ENCODE measurements at regions not wholly inside any gene's neighbourhood (a gene's known extent, or its start where the extent isn't known, plus 50 kb on each side); places are given as distances from the start of the nearest gene placed in this dataset.

DNA sequence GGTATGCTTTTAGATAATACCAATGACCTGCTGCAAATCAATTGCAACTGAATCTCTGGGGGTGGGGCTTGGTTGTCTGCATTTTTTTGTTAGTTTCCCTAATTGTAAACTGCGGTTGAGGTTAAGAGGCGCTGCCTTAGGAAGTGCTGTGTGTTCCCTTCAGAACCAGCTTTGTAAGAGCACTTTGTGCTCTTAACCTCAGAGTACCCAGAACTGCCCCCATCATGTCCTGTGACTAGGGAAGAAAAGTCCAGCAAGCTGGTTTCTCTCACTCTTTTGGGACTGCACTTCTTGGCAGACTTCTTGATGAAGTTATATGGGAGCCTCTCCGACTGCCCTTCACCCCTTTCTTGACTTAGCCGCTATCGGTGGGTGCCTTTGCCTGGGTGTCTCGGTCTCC lies 245.5 kb upstream of the CXCR4 start:
- Mint-ChIP-seq H3K4me3 (no peak overlapping the region), H3K4me1 (peaks cover 6 to 11% (median 10%) of the 10 kb centered on the region in 3 donors), H3K9me3 (peaks cover 0 to 6% (median 2%) of the 10 kb centered on the region in 7 donors), H3K27me3 (no peaks in the 10 kb centered on the region), H3K27ac (no peak overlapping the region), H3K36me3 (peaks cover 0 to 8% of the 10 kb centered on the region in 2 donors)
- DNase-seq, result no peak
- no peak for ATAC-seq (ENCODE audit: low read depth in 2 of 2)

- no peaks in the 10 kb centered on the region for H3K27me3 Mint-ChIP-seq
- H3K4me1 Mint-ChIP-seq, result peaks cover 6 to 14% (median 10%) of the 10 kb centered on the region in 3 donors
- peak overlapping the region in 1 of 6 donors; percentile 37 for H3K27ac Mint-ChIP-seq
- no peak overlapping the region for H3K4me3 Mint-ChIP-seq
- peaks cover 0 to 6% of the 10 kb centered on the region in 2 donors for H3K36me3 Mint-ChIP-seq
- peaks cover 0 to 5% (median 2%) of the 10 kb centered on the region in 7 donors for H3K9me3 Mint-ChIP-seq
- DNase-seq (no peak), ATAC-seq (ENCODE audit: low read depth in 2 of 2) (no peak)
Measured at GRCh38 chr2:136362676-136363390, 244.9 kb upstream of the CXCR4 start.

DNA sequence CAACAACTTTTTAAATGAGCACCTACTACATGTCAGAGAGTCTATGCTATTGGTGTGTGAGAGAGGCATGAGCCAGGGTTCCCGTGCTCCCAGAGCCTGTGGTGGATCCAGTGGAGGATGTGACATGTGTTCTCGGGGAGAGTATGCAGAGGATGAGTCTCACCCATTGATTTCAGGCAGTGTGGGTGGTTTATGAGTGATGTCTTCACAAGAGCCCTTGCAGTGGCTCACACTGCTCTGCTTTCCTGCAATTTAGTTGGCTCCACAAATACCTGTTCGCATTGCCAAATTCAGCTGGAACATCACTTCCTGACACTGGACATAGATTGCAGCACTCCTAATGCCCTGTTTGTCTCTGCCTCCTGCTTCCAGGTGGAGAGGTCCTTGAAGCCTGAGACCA lies 243.6 kb upstream of the CXCR4 start:
- peaks cover 6 to 14% (median 10%) of the 10 kb centered on the region in 3 donors for H3K4me1 Mint-ChIP-seq
- H3K9me3 Mint-ChIP-seq, result no peaks in the 10 kb centered on the region
- H3K4me3 Mint-ChIP-seq, result peak overlapping the region in 1 of 8 donors; percentile 7
- no peaks in the 10 kb centered on the region for H3K27me3 Mint-ChIP-seq
- ATAC-seq (ENCODE audit: low read depth in 2 of 2), result no peak
- no peaks in the 10 kb centered on the region for H3K36me3 Mint-ChIP-seq
- DNase-seq, result no peak
- peak overlapping the region in 2 of 6 donors; percentile 28 to 52 for H3K27ac Mint-ChIP-seq

DNA sequence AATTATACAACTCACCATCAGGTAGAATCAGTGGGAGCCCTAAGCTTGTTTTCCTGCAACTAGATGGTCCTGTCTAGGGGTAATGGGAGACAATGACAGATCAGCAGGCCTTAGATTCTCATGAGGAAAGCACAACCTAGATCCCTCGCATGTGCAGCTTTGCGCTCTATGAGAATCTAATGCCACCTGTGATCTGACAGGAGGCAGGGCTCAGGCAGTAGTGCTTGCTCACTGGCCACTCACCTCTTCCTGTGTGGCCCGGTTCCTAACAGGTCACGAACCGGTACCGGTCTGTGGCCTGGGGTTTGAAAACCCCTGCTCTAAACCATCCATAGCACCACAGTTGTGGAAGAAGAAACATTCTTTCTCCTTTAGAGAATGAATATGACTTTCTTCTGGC lies 242.8 kb upstream of the CXCR4 start:
- H3K4me3 Mint-ChIP-seq, result no peak overlapping the region
- H3K4me1 Mint-ChIP-seq, result peaks cover 6 to 15% (median 14%) of the 10 kb centered on the region in 3 donors
- H3K36me3 Mint-ChIP-seq, result no peaks in the 10 kb centered on the region
- DNase-seq (no peak), ATAC-seq (ENCODE audit: low read depth in 2 of 2) (no peak)
- H3K27me3 Mint-ChIP-seq, result no peaks in the 10 kb centered on the region
- H3K27ac Mint-ChIP-seq, result peak overlapping the region in 3 of 6 donors; percentile 49 to 59 (median 52)
- H3K9me3 Mint-ChIP-seq, result peaks cover 0 to 1% (median 0%) of the 10 kb centered on the region in 7 donors

DNA sequence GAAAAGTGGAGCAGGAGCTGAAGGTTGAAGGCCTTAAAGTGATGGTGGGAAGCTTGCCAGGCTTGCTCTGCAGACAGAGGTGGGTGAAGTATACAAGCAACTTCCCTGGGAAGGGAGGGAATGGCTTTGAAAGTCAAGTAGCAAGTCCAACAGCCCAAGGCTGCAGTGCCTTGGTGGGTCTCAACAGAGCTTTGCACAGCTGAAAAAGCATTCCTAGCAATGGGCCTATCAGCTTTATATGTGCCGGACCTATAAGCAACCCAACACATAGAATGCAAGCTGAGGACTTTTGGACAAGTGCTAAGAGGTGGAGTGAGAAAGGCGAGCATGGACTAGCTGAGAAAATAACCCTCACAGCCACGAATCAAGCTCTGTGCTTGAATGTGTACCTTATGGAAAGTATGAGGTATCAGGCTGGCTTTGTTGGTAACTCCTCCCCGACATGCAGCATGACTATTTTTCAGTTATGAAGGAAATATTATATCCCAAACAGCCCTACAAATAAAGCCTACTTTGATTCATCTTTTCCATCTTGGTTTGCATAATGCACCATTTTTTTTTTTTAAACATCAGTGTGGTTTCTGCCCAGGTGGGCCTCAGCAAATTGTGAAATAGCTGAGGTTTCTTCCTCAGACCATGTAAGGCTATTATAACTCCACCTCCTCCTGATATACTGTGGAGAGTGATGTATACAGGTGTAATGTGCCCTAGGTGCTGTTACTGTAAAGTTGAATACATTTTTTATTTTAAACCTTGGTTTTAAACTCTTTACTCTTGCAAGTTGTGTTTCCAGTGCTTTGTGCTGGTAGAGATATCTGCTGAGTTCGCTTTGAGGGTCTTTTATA lies 241.4 kb upstream of the CXCR4 start:
- ATAC-seq (ENCODE audit: low read depth in 2 of 2), result no peak
- Mint-ChIP-seq H3K36me3 (no peaks in the 10 kb centered on the region), H3K9me3 (peaks cover 0 to 1% (median 0%) of the 10 kb centered on the region in 7 donors), H3K4me3 (no peak overlapping the region), H3K27me3 (no peaks in the 10 kb centered on the region), H3K4me1 (peaks cover 6 to 15% (median 14%) of the 10 kb centered on the region in 3 donors), H3K27ac (peak overlapping the region in 1 of 6 donors; percentile 13)
- no peak for DNase-seq

DNA sequence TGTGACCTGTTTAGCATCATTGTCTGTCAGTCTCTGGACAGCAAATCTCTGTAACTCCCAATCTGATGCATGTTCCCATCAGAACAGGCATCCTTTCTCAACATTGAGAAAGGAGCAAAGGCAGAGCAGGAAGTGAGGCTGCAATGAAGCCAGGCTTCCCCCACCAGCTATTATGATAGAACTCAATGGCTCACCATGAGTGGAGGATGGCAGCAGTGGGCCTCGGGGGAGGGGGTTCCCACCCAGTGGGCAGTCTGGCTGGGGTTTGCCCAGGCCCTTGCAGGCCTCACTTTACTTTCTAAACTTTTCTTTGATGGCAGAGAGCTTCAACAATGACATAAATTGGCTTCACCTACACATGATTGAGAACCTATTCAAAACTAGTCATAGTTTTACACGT lies 240.6 kb upstream of the CXCR4 start:
- DNase-seq (no peak), ATAC-seq (ENCODE audit: low read depth in 2 of 2) (no peak)
- H3K27me3 Mint-ChIP-seq, result no peaks in the 10 kb centered on the region
- peak overlapping the region in 1 of 6 donors; percentile 13 for H3K27ac Mint-ChIP-seq
- no peak overlapping the region for H3K4me3 Mint-ChIP-seq
- H3K4me1 Mint-ChIP-seq, result peaks cover 6 to 15% (median 14%) of the 10 kb centered on the region in 3 donors
- H3K9me3 Mint-ChIP-seq, result peaks cover 0 to 1% (median 0%) of the 10 kb centered on the region in 7 donors
- H3K36me3 Mint-ChIP-seq, result no peaks in the 10 kb centered on the region

GRCh38 chr2:136357007-136357380 lies 239.0 kb upstream of the CXCR4 start:
- Mint-ChIP-seq H3K9me3 (peaks cover 0 to 1% (median 0%) of the 10 kb centered on the region in 7 donors), H3K27me3 (no peaks in the 10 kb centered on the region), H3K4me1 (peaks cover 0 to 15% (median 14%) of the 10 kb centered on the region in 3 donors), H3K4me3 (no peak overlapping the region), H3K36me3 (no peaks in the 10 kb centered on the region), H3K27ac (peak overlapping the region in 1 of 6 donors; percentile 15)
- DNase-seq (no peak), ATAC-seq (ENCODE audit: low read depth in 2 of 2) (no peak)

DNA sequence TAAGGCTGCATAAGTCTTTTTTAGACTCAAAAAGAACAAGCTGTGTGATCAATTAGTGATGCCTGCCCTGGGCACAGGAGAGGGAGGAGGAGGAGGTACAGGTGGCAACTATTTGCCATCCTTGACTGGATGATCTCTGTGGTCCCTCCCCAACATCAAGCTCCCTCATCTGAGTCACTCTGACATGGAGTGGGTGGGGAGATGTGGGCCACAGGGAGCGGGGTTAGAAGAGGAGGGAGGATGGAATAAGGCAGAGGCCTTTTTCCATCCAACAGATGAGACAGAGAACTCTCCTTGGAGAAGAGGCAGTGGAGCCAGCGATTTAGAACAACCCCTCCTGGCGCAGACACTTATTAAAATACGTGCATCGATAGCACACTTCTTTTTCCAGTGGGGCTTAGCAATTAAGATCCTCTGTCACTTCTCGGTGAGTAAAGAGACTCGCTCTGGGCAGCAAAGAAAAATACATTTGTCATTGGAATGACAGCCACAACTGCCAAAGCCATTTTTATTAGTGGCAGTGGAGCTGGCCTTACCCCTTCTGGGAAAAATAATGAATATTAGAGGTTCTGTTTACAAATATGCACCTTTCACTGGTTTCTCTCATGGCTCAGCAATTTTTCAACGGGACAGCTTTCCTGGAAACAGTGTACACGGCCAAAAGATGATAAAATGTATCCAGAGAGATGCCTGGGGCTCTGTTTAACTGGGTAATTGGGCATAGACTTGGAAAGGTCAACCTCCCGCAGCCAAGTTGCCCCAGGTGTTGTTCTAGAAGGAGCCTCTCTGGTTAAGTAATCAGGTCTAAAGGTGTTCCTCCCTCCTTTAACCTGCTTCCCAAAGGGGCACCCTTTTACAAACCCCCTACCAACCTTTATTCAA lies 238.4 kb upstream of the CXCR4 start:
- Mint-ChIP-seq H3K36me3 (no peaks in the 10 kb centered on the region), H3K27ac (peak overlapping the region in 4 of 6 donors; percentile 50 to 68 (median 64)), H3K4me1 (peaks cover 0 to 14% (median 13%) of the 10 kb centered on the region in 3 donors), H3K9me3 (peaks cover 0 to 1% (median 0%) of the 10 kb centered on the region in 7 donors), H3K27me3 (no peaks in the 10 kb centered on the region), H3K4me3 (no peak overlapping the region)
- no peak for ATAC-seq (ENCODE audit: low read depth in 2 of 2)
- no peak for DNase-seq

DNA sequence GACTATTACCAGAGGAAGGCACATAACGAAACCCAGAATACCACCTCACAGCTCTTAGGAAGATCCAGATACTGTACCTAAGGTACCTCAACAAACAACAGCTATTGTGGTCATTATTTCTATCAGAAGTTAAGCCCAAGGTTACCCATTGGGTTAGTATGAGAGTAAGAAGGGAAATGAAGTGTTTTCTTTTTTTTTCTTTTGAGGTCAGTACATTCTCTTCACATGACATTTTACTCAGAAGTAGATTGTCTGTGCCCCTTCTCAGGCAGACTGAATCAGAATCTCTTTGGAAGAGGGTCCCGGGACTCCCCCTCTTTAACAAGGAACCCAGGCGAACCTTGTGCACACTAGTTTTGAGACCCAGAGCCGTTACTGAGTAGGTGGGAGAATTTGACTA lies 233.7 kb upstream of the CXCR4 start:
- H3K4me1 Mint-ChIP-seq, result peaks cover 0 to 4% (median 0%) of the 10 kb centered on the region in 3 donors
- H3K27me3 Mint-ChIP-seq, result no peaks in the 10 kb centered on the region
- H3K4me3 Mint-ChIP-seq, result no peak overlapping the region
- H3K27ac Mint-ChIP-seq, result peak overlapping the region in 2 of 6 donors; percentile 64 to 65
- ATAC-seq (ENCODE audit: low read depth in 2 of 2) (no peak), DNase-seq (no peak)
- H3K9me3 Mint-ChIP-seq, result peaks cover 0 to 16% (median 14%) of the 10 kb centered on the region in 7 donors
- peaks cover 6 to 11% of the 10 kb centered on the region in 2 donors for H3K36me3 Mint-ChIP-seq

DNA sequence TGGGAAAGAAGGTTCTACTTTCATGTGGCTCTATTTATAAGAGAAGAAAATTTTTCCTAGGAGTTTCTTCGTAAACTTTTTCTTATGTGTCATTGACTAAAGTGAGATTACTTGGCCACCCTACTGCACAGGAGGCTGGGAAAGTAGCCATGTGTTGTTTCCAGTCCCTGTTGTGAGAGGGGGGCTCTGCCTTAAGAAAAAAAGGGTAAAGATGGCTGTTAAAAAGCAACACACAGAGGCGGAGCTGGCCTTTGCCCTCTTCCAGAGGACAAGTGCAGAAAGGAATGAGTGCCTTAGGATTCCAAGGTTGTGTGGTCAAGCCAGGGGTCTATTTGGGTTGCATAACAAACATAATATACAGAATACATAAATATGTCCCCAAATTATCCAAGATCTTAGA lies 230.0 kb upstream of the CXCR4 start:
- H3K27me3 Mint-ChIP-seq, result no peaks in the 10 kb centered on the region
- peak overlapping the region in 1 of 6 donors; percentile 67 for H3K27ac Mint-ChIP-seq
- DNase-seq (no peak), ATAC-seq (ENCODE audit: low read depth in 2 of 2) (no peak)
- H3K4me3 Mint-ChIP-seq, result peak overlapping the region in 1 of 8 donors; percentile 35
- peaks cover 0 to 17% (median 15%) of the 10 kb centered on the region in 7 donors for H3K9me3 Mint-ChIP-seq
- H3K36me3 Mint-ChIP-seq, result peaks cover 6 to 11% of the 10 kb centered on the region in 2 donors
- peaks cover 0 to under 1% (median under 1%) of the 10 kb centered on the region in 3 donors for H3K4me1 Mint-ChIP-seq

DNA sequence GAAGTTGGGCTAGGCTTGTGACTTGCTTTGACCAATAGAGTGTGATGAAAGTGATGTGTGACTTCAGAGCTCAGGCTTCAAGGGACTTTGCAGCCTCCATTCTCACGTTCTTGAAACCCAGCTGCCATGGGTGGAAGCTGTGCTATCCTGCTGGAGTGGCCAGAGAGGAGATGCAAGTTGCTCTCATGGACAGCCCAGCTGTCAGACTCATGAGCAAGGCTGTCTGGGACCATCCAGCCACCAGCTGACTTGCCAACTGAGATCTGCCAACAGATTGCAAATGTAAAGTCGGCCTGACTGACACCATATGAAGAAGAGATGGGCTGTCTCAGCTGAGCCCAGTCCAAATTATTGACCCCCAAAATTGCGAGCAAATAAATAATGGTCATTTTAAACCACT lies 226.4 kb upstream of the CXCR4 start:
- peak overlapping the region in 2 of 6 donors; percentile 9 to 86 for H3K27ac Mint-ChIP-seq
- ATAC-seq (ENCODE audit: low read depth in 2 of 2), result no peak

GRCh38 chr2:136342138-136342537 lies 224.2 kb upstream of the CXCR4 start:
- Mint-ChIP-seq H3K36me3 (no peaks in the 10 kb centered on the region), H3K27ac (peak overlapping the region in 1 of 6 donors; percentile 77)

More for the DNA sequence above, 226.4 kb upstream of the CXCR4 start:
- peaks cover 4 to 10% (median 8%) of the 10 kb centered on the region in 3 donors for H3K4me1 Mint-ChIP-seq
- H3K4me3 Mint-ChIP-seq, result no peak overlapping the region
- no peaks in the 10 kb centered on the region for H3K27me3 Mint-ChIP-seq
- no peak for DNase-seq
- H3K9me3 Mint-ChIP-seq, result peaks cover 0 to 8% (median 3%) of the 10 kb centered on the region in 7 donors
- H3K36me3 Mint-ChIP-seq, result no peaks in the 10 kb centered on the region

DNA sequence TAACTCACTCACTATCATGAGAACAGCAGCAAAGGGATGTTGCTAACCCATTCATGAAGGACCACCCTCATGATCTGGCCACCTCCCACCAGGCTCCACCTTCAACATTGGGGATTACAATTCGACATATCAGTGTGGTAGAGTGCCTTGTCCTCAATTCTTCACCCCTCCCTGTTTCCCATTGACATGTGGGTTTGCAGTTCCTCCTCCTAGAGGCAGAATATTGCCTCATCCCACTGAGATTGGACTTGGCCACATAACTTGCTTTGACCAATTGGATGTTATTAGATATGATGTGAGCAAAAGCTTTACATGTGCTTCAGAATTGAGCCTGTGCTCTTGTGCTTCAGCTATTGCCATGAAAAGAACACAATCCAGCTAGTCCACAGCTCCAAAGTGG lies 217.0 kb upstream of the CXCR4 start:
- DNase-seq, result no peak
- H3K4me1 Mint-ChIP-seq, result peaks cover 0 to 4% (median 0%) of the 10 kb centered on the region in 3 donors

More at GRCh38 chr2:136342138-136342537, 224.2 kb upstream of the CXCR4 start:
- peaks cover 0 to 12% (median 5%) of the 10 kb centered on the region in 7 donors for H3K9me3 Mint-ChIP-seq
- ATAC-seq (ENCODE audit: low read depth in 2 of 2) (no peak), DNase-seq (no peak)
- peaks cover 4 to 10% (median 8%) of the 10 kb centered on the region in 3 donors for H3K4me1 Mint-ChIP-seq
- H3K27me3 Mint-ChIP-seq, result no peaks in the 10 kb centered on the region
- no peak overlapping the region for H3K4me3 Mint-ChIP-seq

More for the DNA sequence above, 217.0 kb upstream of the CXCR4 start:
- no peaks in the 10 kb centered on the region for H3K27me3 Mint-ChIP-seq
- ATAC-seq (ENCODE audit: low read depth in 2 of 2), result no peak
- peak overlapping the region in 1 of 6 donors; percentile 27 for H3K27ac Mint-ChIP-seq
- no peaks in the 10 kb centered on the region for H3K36me3 Mint-ChIP-seq
- H3K4me3 Mint-ChIP-seq, result no peak overlapping the region
- peaks cover 3 to 12% (median 4%) of the 10 kb centered on the region in 7 donors for H3K9me3 Mint-ChIP-seq

Measured in naive B cell (primary cell).